Hepatic stellate cell (primary cell): ENCODE measurements at regions not wholly inside any gene's neighbourhood (a gene's known extent, or its start where the extent isn't known, plus 50 kb on each side); places are given as distances from the start of the nearest gene placed in this dataset.

Experiments used
- DNase-seq: peaks from one replicate; pipeline ENCODE4 v3.0.0; 2011; ENCODE audit warnings: low spot score

GRCh38 chr2:151032741-151033191 lies 228.9 kb downstream of the RBM43 start:
- peak; percentile 4 for DNase-seq

GRCh38 chr2:151030663-151031230 lies 230.9 kb downstream of the RBM43 start:
- no peak for DNase-seq

- DNase-seq = no peak
Observed at GRCh38 chr2:151029406-151030157, 232.1 kb downstream of the RBM43 start.

- no peak for DNase-seq
Observed at GRCh38 chr2:151028691-151029176, 232.9 kb downstream of the RBM43 start.

GRCh38 chr2:151027151-151027550 lies 234.5 kb downstream of the RBM43 start:
- DNase-seq = no peak

- DNase-seq = no peak
Observed at GRCh38 chr2:151025816-151026215, 235.8 kb downstream of the RBM43 start.

GRCh38 chr2:151024696-151025251 lies 236.9 kb downstream of the RBM43 start:
- DNase-seq = no peak

- no peak for DNase-seq
Observed at GRCh38 chr2:151021747-151022452, 239.8 kb downstream of the RBM43 start.

- DNase-seq = no peak
Observed at GRCh38 chr2:151020411-151020810, 241.3 kb downstream of the RBM43 start.

- DNase-seq = no peak
Observed at GRCh38 chr2:151009437-151010175, 252.1 kb downstream of the RBM43 start.

- DNase-seq = no peak
Observed at GRCh38 chr2:151007365-151007764, 254.3 kb downstream of the RBM43 start.

- DNase-seq = no peak
Observed at GRCh38 chr2:151002959-151003600, 258.6 kb downstream of the RBM43 start.

- DNase-seq = no peak
Observed at GRCh38 chr2:150997702-150998440, 263.8 kb downstream of the RBM43 start.

GRCh38 chr2:150997066-150997465 lies 264.6 kb downstream of the RBM43 start:
- DNase-seq = no peak

- DNase-seq = no peak
Observed at GRCh38 chr2:150994076-150994475, 267.6 kb downstream of the RBM43 start.

- DNase-seq = no peak
Observed at GRCh38 chr2:150989969-150990368, 271.7 kb downstream of the RBM43 start.

- no peak for DNase-seq
Observed at GRCh38 chr2:150985741-150986140, 275.9 kb downstream of the RBM43 start.

GRCh38 chr2:150983314-150983897 lies 278.3 kb downstream of the RBM43 start:
- DNase-seq = no peak

- no peak for DNase-seq
Observed at GRCh38 chr2:150981826-150982225, 279.8 kb downstream of the RBM43 start.

GRCh38 chr2:150978053-150978452 lies 283.6 kb downstream of the RBM43 start:
- DNase-seq = no peak
